H1 (cell line): ENCODE measurements at regions not wholly inside any gene's neighbourhood (a gene's known extent, or its start where the extent isn't known, plus 50 kb on each side); places are given as distances from the start of the nearest gene placed in this dataset.

ENCODE experiments used
- CTCF ChIA-PET: fragments of 300-600 bp; sonication (Branson Sonifier 250); formaldehyde crosslinking; loops from one replicate; lab custom pipeline; 2021; ENCODE audit not compliant: partially characterized antibody; lab: Charles Lee
- POLR2A ChIA-PET: fragments of 300-600 bp; sonication (Branson Sonifier 250); formaldehyde crosslinking; loops from one replicate; lab custom pipeline; 2021; ENCODE audit warnings: inconsistent platforms; ENCODE audit not compliant: partially characterized antibody; lab: Charles Lee
- DNase-seq, 2 experiments: peaks; one replicate each; pipeline versions ENCODE4 v3.0.0 to v3.0.0-alpha.2; 2010 to 2022; ENCODE audit warnings: low spot score in 2 of 2, low read depth in 1 of 2, mixed read lengths in 1 of 2
- FAIRE-seq: peaks from 2 replicates; lab custom pipeline; 2011; peaks lifted over from hg19 to GRCh38; lab: Jason Lieb, UNC
- H2AFZ ChIP-seq: 2 replicates; pipeline ENCODE4 v1.8.1; 2012; ENCODE audit warnings: low read length, inconsistent platforms
- H2AK5ac ChIP-seq: 2 replicates; pipeline ENCODE4 v1.6.1; 2013; ENCODE audit warnings: low read depth, low read length
- H2BK120ac ChIP-seq: replicated peaks from 2 replicates; pipeline ENCODE3; 2013; ENCODE audit warnings: low read depth, low read length, inconsistent platforms
- H2BK12ac ChIP-seq: 2 replicates; pipeline ENCODE4 v1.6.1; 2013; ENCODE audit warnings: low read depth, low read length
- H2BK15ac ChIP-seq: 2 replicates; pipeline ENCODE4 v1.6.1; 2013; ENCODE audit warnings: low read length
- H2BK20ac ChIP-seq: 2 replicates; pipeline ENCODE4 v1.6.1; 2013; ENCODE audit warnings: low read length
- H2BK5ac ChIP-seq: 2 replicates; pipeline ENCODE4 v1.6.1; 2013; ENCODE audit warnings: low read depth, low read length
- H3K14ac ChIP-seq: 2 replicates; pipeline ENCODE4 v1.6.1; 2013; ENCODE audit warnings: inconsistent platforms; ENCODE audit not compliant: insufficient read length
- H3K18ac ChIP-seq: 2 replicates; pipeline ENCODE4 v1.6.1; 2013; ENCODE audit warnings: low read length; ENCODE audit errors: extremely low read depth
- H3K23ac ChIP-seq: 2 replicates; pipeline ENCODE4 v1.6.1; 2013; ENCODE audit warnings: inconsistent platforms; ENCODE audit not compliant: insufficient read length
- H3K23me2 ChIP-seq: 2 replicates; pipeline ENCODE4 v1.6.1; 2013; ENCODE audit warnings: low read depth, low read length
- H3K27ac ChIP-seq: 2 replicates; pipeline ENCODE4 v1.6.1; 2011; ENCODE audit warnings: low read depth, low read length, inconsistent platforms
- H3K27me3 ChIP-seq, 4 experiments: replicated peaks in 1 of 4; 1 replicate in 1 of 4; 2 replicates in 3 of 4; pipeline versions ENCODE4 v1.6.1 to v1.8.1; 2011 to 2013; ENCODE audit warnings: low read length in 3 of 4, mild to moderate bottlenecking in 3 of 4, inconsistent platforms in 2 of 4, mixed read lengths in 2 of 4, moderate library complexity in 1 of 4; ENCODE audit not compliant: control insufficient read depth in 3 of 4, insufficient read depth in 3 of 4; ENCODE audit errors: extremely low read depth in 1 of 4
- H3K36me3 ChIP-seq, 4 experiments: 2 replicates each; pipeline versions ENCODE4 v1.6.1 to v1.8.1; 2011 to 2013; ENCODE audit warnings: mild to moderate bottlenecking in 4 of 4, low read length in 3 of 4, moderate library complexity in 2 of 4, control low read depth in 1 of 4, inconsistent platforms in 1 of 4; ENCODE audit not compliant: insufficient read depth in 4 of 4, control insufficient read depth in 2 of 4
- H3K4ac ChIP-seq: replicated peaks from 2 replicates; pipeline ENCODE3; 2013; ENCODE audit warnings: low read length, low read depth, mixed read lengths, inconsistent platforms; ENCODE audit not compliant: insufficient read length
- H3K4me1 ChIP-seq, 4 experiments: replicated peaks in 1 of 4; 1 replicate in 1 of 4; 2 replicates in 3 of 4; pipeline versions ENCODE4 v1.6.1 to v1.8.1; 2011 to 2013; ENCODE audit warnings: low read length in 3 of 4, inconsistent platforms in 2 of 4, mixed read lengths in 1 of 4; ENCODE audit not compliant: insufficient read depth in 4 of 4, control insufficient read depth in 3 of 4
- H3K4me2 ChIP-seq, 2 experiments: 2 replicates each; pipeline versions ENCODE4 v1.6.1 to v1.8.1; 2011 to 2013; ENCODE audit warnings: low read depth in 2 of 2, low read length in 2 of 2, control low read depth in 1 of 2, inconsistent platforms in 1 of 2, mild to moderate bottlenecking in 1 of 2; ENCODE audit not compliant: insufficient read depth in 1 of 2
- H3K4me3 ChIP-seq, 4 experiments: fragments of 200-600, 300-600 bp in 1 of 4; sonication (generic), shearing (Covaris generic), sonication (Bioruptor Twin) in 1 of 4; 2 replicates each; pipeline versions ENCODE4 v1.5.1 to v1.8.1; 2011 to 2016; ENCODE audit warnings: low read length in 4 of 4, low read depth in 3 of 4, control low read depth in 2 of 4, inconsistent platforms in 2 of 4, mild to moderate bottlenecking in 2 of 4, mixed read lengths in 1 of 4, moderate library complexity in 1 of 4; ENCODE audit not compliant: insufficient read depth in 2 of 4; ENCODE audit errors: extremely low read depth in 1 of 4
- H3K56ac ChIP-seq: replicated peaks from 2 replicates; pipeline ENCODE3; 2013; ENCODE audit warnings: low read depth, mild to moderate bottlenecking, mixed read lengths, low read length, inconsistent platforms; ENCODE audit not compliant: insufficient read length
- H3K79me1 ChIP-seq: 2 replicates; pipeline ENCODE4 v1.6.1; 2013; ENCODE audit warnings: low read depth, low read length, control low read depth
- H3K79me2 ChIP-seq, 2 experiments: 2 replicates each; pipeline versions ENCODE4 v1.6.1 to v1.8.1; 2012 to 2013; ENCODE audit warnings: low read length in 2 of 2, mild to moderate bottlenecking in 2 of 2, inconsistent platforms in 1 of 2; ENCODE audit not compliant: insufficient read depth in 2 of 2, control insufficient read depth in 1 of 2
- H3K9ac ChIP-seq, 4 experiments: replicated peaks in 1 of 4; 1 replicate in 1 of 4; 2 replicates in 3 of 4; pipeline versions ENCODE4 v1.6.1 to v1.8.1; 2011 to 2013; ENCODE audit warnings: low read depth in 3 of 4, low read length in 3 of 4, control low read depth in 2 of 4, mild to moderate bottlenecking in 2 of 4, moderate library complexity in 2 of 4, inconsistent platforms in 1 of 4; ENCODE audit errors: extremely low read depth in 1 of 4
- H3K9me3 ChIP-seq, 2 experiments: 2 replicates each; pipeline versions ENCODE4 v1.6.1 to v1.8.1; 2012 to 2013; ENCODE audit warnings: mild to moderate bottlenecking in 2 of 2, moderate library complexity in 2 of 2, control low read depth in 1 of 2, inconsistent platforms in 1 of 2, low read depth in 1 of 2, low read length in 1 of 2, mixed read lengths in 1 of 2; ENCODE audit not compliant: insufficient read depth in 2 of 2
- H4K20me1 ChIP-seq, 2 experiments: replicated peaks in 1 of 2; 2 replicates each; pipeline versions ENCODE3 to v1.8.1; 2011 to 2013; ENCODE audit warnings: inconsistent platforms in 2 of 2, low read length in 2 of 2, mild to moderate bottlenecking in 1 of 2; ENCODE audit not compliant: insufficient read depth in 2 of 2, control insufficient read depth in 1 of 2
- H4K5ac ChIP-seq: 2 replicates; pipeline ENCODE4 v1.6.1; 2013; ENCODE audit warnings: low read length, low read depth, mixed read lengths, inconsistent platforms; ENCODE audit not compliant: insufficient read length
- H4K8ac ChIP-seq: 2 replicates; pipeline ENCODE4 v1.8.0; 2013; ENCODE audit warnings: mild to moderate bottlenecking, moderate library complexity, low read length, inconsistent platforms; ENCODE audit not compliant: insufficient read depth; ENCODE audit errors: extremely low read depth
- H4K91ac ChIP-seq: replicated peaks from 2 replicates; pipeline ENCODE3; 2013; ENCODE audit warnings: low read length, mixed read lengths, inconsistent platforms; ENCODE audit not compliant: insufficient read length
- RAD21 ChIP-seq, 2 experiments: IDR thresholded peaks in 1 of 2; conservative IDR thresholded peaks in 1 of 2; 2 replicates each; pipeline ENCODE4 v1.6.1; 2011; ENCODE audit warnings: low read depth in 2 of 2, low read length in 2 of 2, improper control_type of control experiment in 1 of 2, inconsistent platforms in 1 of 2, mild to moderate bottlenecking in 1 of 2, moderate library complexity in 1 of 2
- SP4 ChIP-seq: IDR thresholded peaks from 2 replicates; pipeline ENCODE4 v1.6.1; 2012; ENCODE audit warnings: low read length, inconsistent platforms
- WGBS, 2 experiments: shearing (Covaris generic) in 1 of 2; methylation state at CpG; one replicate each; pipeline versions ENCODE4 v1.1.6 to v1.1.7; 2013 to 2015; ENCODE audit warnings: low lambda C conversion rate in 2 of 2, mixed read lengths in 2 of 2, inconsistent platforms in 1 of 2, low coverage in 1 of 2, missing lambda C conversion rate in 1 of 2; ENCODE audit not compliant: insufficient replicate concordance in 2 of 2, insufficient coverage in 1 of 2, insufficient read length in 1 of 2; ENCODE audit errors: extremely low coverage in 1 of 2, missing lambda C conversion rate in 1 of 2; 5-methylcytosine and 5-hydroxymethylcytosine counted together

- Histone ChIP-seq H3K9ac (no peak overlapping the region), H2BK120ac (no peak overlapping the region), H3K79me1 (no peaks in the 10 kb centered on the region), H3K27me3 (no peaks in the 10 kb centered on the region), H2BK20ac (no peak overlapping the region), H4K8ac (no peak overlapping the region), H3K79me2 (no peaks in the 10 kb centered on the region), H3K4ac (no peak overlapping the region), H4K20me1 (no peaks in the 10 kb centered on the region), H4K5ac (no peak overlapping the region), H3K27ac (no peak overlapping the region), H3K4me3 (no peak overlapping the region), H2AK5ac (no peak overlapping the region), H2BK15ac (no peak overlapping the region), H3K36me3 (no peaks in the 10 kb centered on the region), H2BK5ac (no peak overlapping the region), H3K23ac (no peak overlapping the region), H3K56ac (no peak overlapping the region), H3K14ac (no peak overlapping the region), H3K18ac (no peak overlapping the region), H4K91ac (no peak overlapping the region), H3K4me2 (no peak overlapping the region), H2AFZ (no peak overlapping the region), H2BK12ac (no peak overlapping the region)
- ChIA-PET POLR2A (no interaction called here), CTCF (no interaction called here)
- peak; percentile 90 for FAIRE-seq
- TF ChIP-seq RAD21 (IDR thresholded peaks at IDR 0.05 in 1 of 2, conservative IDR thresholded peaks at IDR 0.05 in 1 of 2; ENCODE audit: low read depth in 2 of 2, low read length in 2 of 2) (peak; percentile 9 to 36; a peak in 2 of 4 replicates), SP4 (no peak)
- TF ChIP-seq, all 59 proteins: peak for 1
- DNase-seq, result no peak
- no peaks in the 10 kb centered on the region for H3K9me3 ChIP-seq
- peaks cover 0 to 12% (median 3%) of the 10 kb centered on the region in 4 experiments; a peak in 3 of 7 replicates for H3K4me1 ChIP-seq
- 95% methylated on average over 8 of the region's 8 CpGs; no CpG with 5 or more reads in 1 of the 2 experiments for WGBS, 2 experiments
- H3K23me2 ChIP-seq, result peaks cover 4% of the 10 kb centered on the region; the same call in 1 of the 2 replicates
Observed at GRCh38 chrX:8037593-8038348, 110.6 kb upstream of the PNPLA4 start.
